ENCODE measurements at regions not wholly inside any gene's neighbourhood (a gene's known extent, or its start where the extent isn't known, plus 50 kb on each side); places are given as distances from the start of the nearest gene placed in this dataset.

DNA sequence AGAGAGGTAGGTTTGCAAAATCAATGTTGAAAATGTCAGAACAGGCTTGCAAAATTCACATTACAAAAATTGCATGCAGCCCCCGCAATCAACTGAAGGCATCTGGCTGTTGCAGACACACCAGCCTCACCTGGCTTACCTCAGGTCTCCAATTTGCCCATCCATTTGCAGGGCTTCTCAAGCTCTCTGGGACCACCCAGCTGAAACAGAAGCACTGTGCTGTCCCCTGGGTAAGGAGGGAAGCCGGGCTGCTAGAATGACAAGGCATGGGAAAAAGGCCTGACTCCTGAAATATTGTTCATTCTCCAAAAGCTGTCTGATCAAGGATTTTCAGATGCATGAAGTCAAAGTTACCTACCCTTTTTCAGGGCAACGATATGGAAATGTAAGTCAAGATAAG, 52.6 kb upstream of the CD93 start:
- ChIA-PET CTCF (no interaction called here), POLR2A (no interaction called here)
- ATAC-seq (ENCODE audit: low read depth) = no peak
- Mint-ChIP-seq H3K4me3 (no peak overlapping the region), H3K4me1 (peaks cover 2% of the 10 kb centered on the region), H3K27ac (no peak overlapping the region), H3K27me3 (no peaks in the 10 kb centered on the region), H3K9me3 (ENCODE audit: insufficient read depth) (no peaks in the 10 kb centered on the region)
- no peaks in the 10 kb centered on the region for H4K20me1 ChIP-seq (ENCODE audit: control insufficient read depth, insufficient read depth, low read length, poor library complexity, severe bottlenecking)
- 94% methylated on average over 2 of the region's 3 CpGs for WGBS (ENCODE audit: insufficient coverage)
- peaks cover 0 to 7% of the 10 kb centered on the region in 2 donors for H3K4me1 ChIP-seq (ENCODE audit: control insufficient read depth in 2 of 2, insufficient read depth in 2 of 2, low read length in 2 of 2)
- TF ChIP-seq, protein P1, sequence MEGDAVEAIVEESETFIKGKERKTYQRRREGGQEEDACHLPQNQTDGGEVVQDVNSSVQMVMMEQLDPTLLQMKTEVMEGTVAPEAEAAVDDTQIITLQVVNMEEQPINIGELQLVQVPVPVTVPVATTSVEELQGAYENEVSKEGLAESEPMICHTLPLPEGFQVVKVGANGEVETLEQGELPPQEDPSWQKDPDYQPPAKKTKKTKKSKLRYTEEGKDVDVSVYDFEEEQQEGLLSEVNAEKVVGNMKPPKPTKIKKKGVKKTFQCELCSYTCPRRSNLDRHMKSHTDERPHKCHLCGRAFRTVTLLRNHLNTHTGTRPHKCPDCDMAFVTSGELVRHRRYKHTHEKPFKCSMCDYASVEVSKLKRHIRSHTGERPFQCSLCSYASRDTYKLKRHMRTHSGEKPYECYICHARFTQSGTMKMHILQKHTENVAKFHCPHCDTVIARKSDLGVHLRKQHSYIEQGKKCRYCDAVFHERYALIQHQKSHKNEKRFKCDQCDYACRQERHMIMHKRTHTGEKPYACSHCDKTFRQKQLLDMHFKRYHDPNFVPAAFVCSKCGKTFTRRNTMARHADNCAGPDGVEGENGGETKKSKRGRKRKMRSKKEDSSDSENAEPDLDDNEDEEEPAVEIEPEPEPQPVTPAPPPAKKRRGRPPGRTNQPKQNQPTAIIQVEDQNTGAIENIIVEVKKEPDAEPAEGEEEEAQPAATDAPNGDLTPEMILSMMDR (IDR thresholded peaks at IDR 0.05) = no peak
- no peak for TF ChIP-seq EZH2 (IDR thresholded peaks at IDR 0.05; ENCODE audit: borderline replicate concordance, insufficient read depth, low read depth, low read length, poor library complexity, severe bottlenecking)
- H3K4me2 ChIP-seq (replicated peaks; ENCODE audit: low read depth, low read length, poor library complexity, severe bottlenecking) = no peak overlapping the region
- H3K79me2 ChIP-seq (ENCODE audit: control insufficient read depth, insufficient read depth, low read length) = no peaks in the 10 kb centered on the region
- H2AFZ ChIP-seq (ENCODE audit: insufficient read depth, low read depth, low read length, poor library complexity, severe bottlenecking) = no peak overlapping the region
- H3K9ac ChIP-seq (ENCODE audit: low read length) = no peak overlapping the region
- H3K36me3 ChIP-seq (replicated peaks in 1 of 2; ENCODE audit: control extremely low read depth in 1 of 2, control insufficient read depth in 1 of 2, extremely low read depth in 1 of 2, insufficient read depth in 2 of 2, low read length in 1 of 2) = no peaks in the 10 kb centered on the region
- no peak overlapping the region for H3K27ac ChIP-seq (ENCODE audit: low read length in 2 of 2)
- no peak overlapping the region for H3K4me3 ChIP-seq (ENCODE audit: control extremely low read depth in 1 of 5, extremely low read depth in 1 of 5, insufficient read depth in 1 of 5, low read depth in 2 of 5, low read length in 4 of 5)
- peaks cover 0 to 3% (median 0%) of the 10 kb centered on the region in 3 donors for H3K9me3 ChIP-seq (ENCODE audit: control extremely low read depth in 1 of 3, control insufficient read depth in 2 of 3, insufficient read depth in 1 of 3, low read length in 2 of 3)
- intact Hi-C loops (cut with micrococcal nuclease) = no loop called here
- H3K27me3 ChIP-seq (replicated peaks in 1 of 4; ENCODE audit: control extremely low read depth in 1 of 4, control insufficient read depth in 3 of 4, insufficient read depth in 4 of 4, low read length in 3 of 4) = no peaks in the 10 kb centered on the region
- no peak for DNase-seq

DNA sequence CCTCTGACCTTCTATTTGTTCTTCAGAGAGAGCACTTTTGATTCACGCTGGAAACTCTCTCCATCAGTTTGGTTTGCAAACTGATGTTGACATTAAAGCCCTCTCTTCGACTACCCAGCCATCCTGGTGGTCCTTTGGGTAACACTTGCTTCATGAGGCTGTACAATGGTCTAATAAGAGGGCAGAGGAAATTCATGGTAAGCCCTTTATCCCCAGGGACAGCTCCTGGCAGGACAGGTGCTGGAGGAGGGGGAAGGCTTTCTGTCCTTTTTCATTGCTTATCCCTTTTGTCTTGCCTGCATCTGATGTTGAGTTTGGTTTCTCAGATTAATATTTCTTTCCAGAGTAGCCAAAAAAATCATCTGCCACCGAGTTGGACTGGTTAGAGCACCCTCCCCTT, 52.1 kb upstream of the CD93 start:
- CTCF ChIA-PET = no interaction called here
- WGBS (ENCODE audit: insufficient coverage) = 100% methylated on average over 2 of the region's 3 CpGs
- no peak for DNase-seq

More for the DNA sequence above, 52.1 kb upstream of the CD93 start:
- Mint-ChIP-seq H3K27ac (no peak overlapping the region), H3K27me3 (no peaks in the 10 kb centered on the region), H3K4me3 (no peak overlapping the region), H3K9me3 (ENCODE audit: insufficient read depth) (no peaks in the 10 kb centered on the region), H3K4me1 (peaks cover 2% of the 10 kb centered on the region)
- H3K79me2 ChIP-seq (ENCODE audit: control insufficient read depth, insufficient read depth, low read length) = no peaks in the 10 kb centered on the region
- intact Hi-C loops (cut with micrococcal nuclease) = no loop called here
- no peak for ATAC-seq (ENCODE audit: low read depth)
- POLR2A ChIA-PET = no interaction called here
- H3K4me3 ChIP-seq (ENCODE audit: control extremely low read depth in 1 of 5, extremely low read depth in 1 of 5, insufficient read depth in 1 of 5, low read depth in 2 of 5, low read length in 4 of 5) = no peak overlapping the region
- H3K27ac ChIP-seq (ENCODE audit: low read length in 2 of 2) = no peak overlapping the region
- H3K36me3 ChIP-seq (replicated peaks in 1 of 2; ENCODE audit: control extremely low read depth in 1 of 2, control insufficient read depth in 1 of 2, extremely low read depth in 1 of 2, insufficient read depth in 2 of 2, low read length in 1 of 2) = no peaks in the 10 kb centered on the region
- H3K4me1 ChIP-seq (ENCODE audit: control insufficient read depth in 2 of 2, insufficient read depth in 2 of 2, low read length in 2 of 2) = peaks cover 0 to 7% of the 10 kb centered on the region in 2 donors
- H2AFZ ChIP-seq (ENCODE audit: insufficient read depth, low read depth, low read length, poor library complexity, severe bottlenecking) = no peak overlapping the region
- no peak for TF ChIP-seq EZH2 (IDR thresholded peaks at IDR 0.05; ENCODE audit: borderline replicate concordance, insufficient read depth, low read depth, low read length, poor library complexity, severe bottlenecking)
- TF ChIP-seq, protein P1 (IDR thresholded peaks at IDR 0.05) = no peak
- no peaks in the 10 kb centered on the region for H3K27me3 ChIP-seq (replicated peaks in 1 of 4; ENCODE audit: control extremely low read depth in 1 of 4, control insufficient read depth in 3 of 4, insufficient read depth in 4 of 4, low read length in 3 of 4)
- no peak overlapping the region for H3K9ac ChIP-seq (ENCODE audit: low read length)
- no peak overlapping the region for H3K4me2 ChIP-seq (replicated peaks; ENCODE audit: low read depth, low read length, poor library complexity, severe bottlenecking)
- peaks cover 0 to 3% (median 0%) of the 10 kb centered on the region in 3 donors for H3K9me3 ChIP-seq (ENCODE audit: control extremely low read depth in 1 of 3, control insufficient read depth in 2 of 3, insufficient read depth in 1 of 3, low read length in 2 of 3)
- no peaks in the 10 kb centered on the region for H4K20me1 ChIP-seq (ENCODE audit: control insufficient read depth, insufficient read depth, low read length, poor library complexity, severe bottlenecking)
